ENCODE measurements at regions not wholly inside any gene's neighbourhood (a gene's known extent, or its start where the extent isn't known, plus 50 kb on each side); places are given as distances from the start of the nearest gene placed in this dataset.
"Not testable (repeated sequence)": the region's sequence is repeated elsewhere in the genome, so short reads cannot be mapped to it uniquely, and the experiment has no call there.

GRCh38 chr4:99763635-99764101, 53.0 kb upstream of the DAPP1 start:
- DNase-seq (ENCODE audit: low read depth in 2 of 2) = peak; percentile 4 to 8

GRCh38 chr4:99762728-99763127, 53.9 kb upstream of the DAPP1 start:
- DNase-seq (ENCODE audit: low read depth in 2 of 2) = no peak

DNA sequence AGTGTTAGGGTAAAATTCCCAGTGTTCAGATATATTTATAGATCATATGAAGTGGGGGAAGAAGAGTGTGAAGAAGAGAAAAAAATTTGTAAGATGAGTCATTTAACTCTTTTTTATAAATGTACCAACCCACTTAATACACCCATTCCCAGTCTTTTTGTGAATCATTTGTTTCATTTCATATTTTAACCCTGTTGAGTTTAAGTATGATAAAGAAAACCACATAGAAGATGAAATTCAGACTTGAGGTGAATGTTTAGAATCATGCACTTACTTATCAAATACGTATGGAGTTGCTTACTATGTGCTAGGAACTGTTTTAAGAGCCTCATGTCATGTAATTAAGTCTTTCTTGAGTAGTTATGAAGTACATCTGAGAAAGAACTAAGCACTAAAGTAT, 56.6 kb upstream of the DAPP1 start:
- no peak for DNase-seq (ENCODE audit: low read depth in 2 of 2)

- no peak for DNase-seq (ENCODE audit: low read depth in 2 of 2)
Measured at GRCh38 chr4:99759346-99759984, 57.2 kb upstream of the DAPP1 start.

GRCh38 chr4:99755223-99755944, 61.2 kb upstream of the DAPP1 start:
- no peak for DNase-seq (ENCODE audit: low read depth in 2 of 2)

GRCh38 chr4:99754756-99755155, 61.9 kb upstream of the DAPP1 start:
- DNase-seq (ENCODE audit: low read depth in 2 of 2) = no peak

DNA sequence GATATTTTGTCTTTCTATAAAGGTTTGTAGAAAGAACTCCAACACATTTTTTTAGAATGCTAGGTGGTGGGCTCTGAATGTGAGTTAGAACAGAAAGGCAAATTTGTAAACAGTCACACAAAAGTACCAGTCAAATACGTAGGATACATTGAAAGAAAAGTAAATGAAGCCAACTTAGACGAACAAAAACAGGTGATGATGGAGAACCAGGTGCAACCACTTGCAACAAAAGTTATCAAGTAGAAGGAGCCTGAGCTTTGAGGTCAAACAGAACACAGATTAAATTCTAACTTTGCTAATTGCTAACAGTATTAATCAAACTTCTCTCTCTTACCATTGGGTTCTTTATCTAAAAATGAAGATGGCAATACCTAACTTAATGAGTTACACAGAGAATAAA, 62.7 kb upstream of the DAPP1 start:
- DNase-seq (ENCODE audit: low read depth in 2 of 2) = no peak

GRCh38 chr4:99749445-99750391, 66.9 kb upstream of the DAPP1 start:
- DNase-seq (ENCODE audit: low read depth in 2 of 2) = no peak

DNA sequence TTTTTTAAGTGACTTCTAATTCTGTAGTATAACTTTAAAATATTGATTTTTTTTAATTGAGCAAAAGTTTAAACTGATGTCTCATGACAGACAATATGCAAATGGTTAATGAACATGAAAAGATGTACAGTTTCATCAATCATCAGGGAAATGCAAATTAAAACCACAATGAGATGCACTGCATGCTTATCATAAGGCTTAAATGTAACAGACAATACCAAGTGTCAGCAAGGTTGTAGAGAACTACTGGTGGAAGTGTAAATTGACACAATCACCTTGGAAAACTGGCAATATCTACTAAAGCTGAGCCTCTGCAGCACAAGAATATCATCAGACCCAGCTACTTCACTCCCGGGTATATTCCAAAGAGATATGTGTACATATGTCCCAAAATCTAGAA, 70.2 kb upstream of the DAPP1 start:
- no peak for DNase-seq (ENCODE audit: low read depth in 2 of 2)

DNA sequence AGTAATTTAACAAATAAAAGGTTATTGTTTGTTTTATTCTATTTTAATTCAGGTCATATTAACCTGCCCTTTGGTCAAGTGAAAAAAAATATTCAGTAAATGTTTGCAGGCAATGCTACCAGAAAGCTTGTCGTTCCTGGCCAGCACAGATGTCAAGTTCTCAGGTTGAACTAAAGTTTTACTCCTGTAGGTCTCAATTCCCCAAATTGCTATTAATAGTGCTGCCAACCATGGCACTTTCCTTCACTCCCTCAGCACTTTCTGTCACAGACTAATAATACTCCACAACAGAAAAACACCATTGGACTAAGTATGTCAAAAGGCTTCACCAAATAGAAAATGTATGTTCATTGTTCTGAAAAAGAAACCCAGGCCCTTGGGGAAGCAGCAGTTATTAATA, 79.2 kb upstream of the C4orf54 start:
- no peak for DNase-seq (ENCODE audit: low read depth in 2 of 2)

- DNase-seq (ENCODE audit: low read depth in 2 of 2) = no peak
Measured at GRCh38 chr4:99735822-99736221, 78.2 kb upstream of the C4orf54 start.

- DNase-seq (ENCODE audit: low read depth in 2 of 2) = no peak
Measured at GRCh38 chr4:99734583-99735322, 77.1 kb upstream of the C4orf54 start.

- not testable (repeated sequence) for DNase-seq (ENCODE audit: low read depth in 2 of 2)
Measured at GRCh38 chr4:99733455-99733854, 75.8 kb upstream of the C4orf54 start.

- DNase-seq (ENCODE audit: low read depth in 2 of 2) = no peak
Measured at GRCh38 chr4:99729186-99729585, 71.6 kb upstream of the C4orf54 start.

DNA sequence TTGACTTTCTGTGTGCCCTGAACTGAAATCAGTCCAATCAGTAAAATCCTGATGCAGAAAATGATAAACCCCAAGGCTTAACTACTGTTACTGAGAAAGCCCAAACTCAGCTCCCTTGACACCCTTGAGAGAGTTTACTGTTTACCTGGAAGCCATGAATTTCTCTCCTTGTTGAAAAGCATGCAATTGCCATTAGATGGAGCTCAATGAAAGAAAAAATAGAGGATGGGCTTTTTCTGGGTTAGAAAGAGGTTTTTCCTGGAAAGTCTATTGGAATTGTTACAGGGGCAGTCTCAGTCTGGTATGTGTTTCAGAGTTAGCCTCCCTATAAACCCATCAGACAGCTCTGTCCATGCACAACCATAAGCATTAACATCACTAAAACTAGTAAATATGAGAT, 66.4 kb upstream of the C4orf54 start:
- DNase-seq (ENCODE audit: low read depth in 2 of 2) = no peak

- peak in 1 of 2 experiments; percentile 3 for DNase-seq (ENCODE audit: low read depth in 2 of 2)
Measured at GRCh38 chr4:99723612-99724011, 66.0 kb upstream of the C4orf54 start.

GRCh38 chr4:99722725-99723124, 65.1 kb upstream of the C4orf54 start:
- no peak for DNase-seq (ENCODE audit: low read depth in 2 of 2)

- no peak for DNase-seq (ENCODE audit: low read depth in 2 of 2)
Measured at GRCh38 chr4:99722006-99722405, 64.4 kb upstream of the C4orf54 start.

DNA sequence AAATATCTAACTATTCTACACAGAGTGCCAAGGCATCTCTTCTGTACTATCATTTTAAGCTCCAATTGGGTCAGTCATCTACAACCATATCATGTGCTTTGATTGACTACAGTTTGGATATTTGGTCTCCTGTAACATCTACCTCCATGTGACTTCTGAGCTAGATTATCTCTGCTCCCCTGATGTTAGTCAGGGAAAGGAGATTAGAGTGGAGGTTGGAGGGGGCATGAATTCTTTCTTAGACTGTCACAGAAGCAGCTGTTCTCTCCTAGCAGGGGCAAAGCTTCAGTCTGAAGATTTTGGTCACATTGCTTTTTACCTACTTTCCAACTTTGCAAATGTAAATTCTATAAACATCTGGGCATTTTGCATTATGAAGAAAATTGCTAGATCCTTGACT, 62.6 kb upstream of the C4orf54 start:
- DNase-seq (ENCODE audit: low read depth in 2 of 2) = no peak

GRCh38 chr4:99716996-99717395, 59.4 kb upstream of the C4orf54 start:
- DNase-seq (ENCODE audit: low read depth in 2 of 2) = no peak

- no peak for DNase-seq (ENCODE audit: low read depth in 2 of 2)
Measured at GRCh38 chr4:99715286-99715685, 57.7 kb upstream of the C4orf54 start.

GRCh38 chr4:99714179-99714578, 56.6 kb upstream of the C4orf54 start:
- no peak for DNase-seq (ENCODE audit: low read depth in 2 of 2)

Data from fibroblast of skin of left biceps (primary cell).